ENCODE measurements at regions not wholly inside any gene's neighbourhood (a gene's known extent, or its start where the extent isn't known, plus 50 kb on each side); places are given as distances from the start of the nearest gene placed in this dataset.

GRCh38 chr17:70473049-70473448 is 303.7 kb downstream of the KCNJ2 start:
- TF ChIP-seq CTCF (conservative IDR thresholded peaks at IDR 0.05; ENCODE audit: low read depth in 2 of 2): no peak
- no peak for TF ChIP-seq POLR2AphosphoS5 (IDR thresholded peaks at IDR 0.05; ENCODE audit: low read depth)

Measured in GM23338 (cell line).